ENCODE measurements at regions not wholly inside any gene's neighbourhood (a gene's known extent, or its start where the extent isn't known, plus 50 kb on each side); places are given as distances from the start of the nearest gene placed in this dataset.

- DNase-seq: no peak
Observed at GRCh38 chr3:168624892-168625448, 529.2 kb upstream of the GOLIM4 start.

GRCh38 chr3:168624195-168624594, 528.5 kb upstream of the GOLIM4 start:
- DNase-seq: no peak

- DNase-seq: no peak
Observed at GRCh38 chr3:168622795-168623194, 527.1 kb upstream of the GOLIM4 start.

GRCh38 chr3:168620854-168621253, 525.1 kb upstream of the GOLIM4 start:
- peak; percentile 30 for DNase-seq

GRCh38 chr3:168618827-168619470, 523.2 kb upstream of the GOLIM4 start:
- DNase-seq: no peak

- no peak for DNase-seq
Observed at GRCh38 chr3:168617658-168618057, 521.9 kb upstream of the GOLIM4 start.

- no peak for DNase-seq
Observed at GRCh38 chr3:168616915-168617314, 521.2 kb upstream of the GOLIM4 start.

- DNase-seq: no peak
Observed at GRCh38 chr3:168615493-168616020, 519.8 kb upstream of the GOLIM4 start.

GRCh38 chr3:168613151-168613550, 517.4 kb upstream of the GOLIM4 start:
- DNase-seq: no peak

GRCh38 chr3:168612671-168613070, 516.9 kb upstream of the GOLIM4 start:
- no peak for DNase-seq

GRCh38 chr3:168611826-168612225, 516.1 kb upstream of the GOLIM4 start:
- no peak for DNase-seq

- no peak for DNase-seq
Observed at GRCh38 chr3:168608926-168609325, 513.2 kb upstream of the GOLIM4 start.

GRCh38 chr3:168604767-168605166, 509.0 kb upstream of the GOLIM4 start:
- no peak for DNase-seq

GRCh38 chr3:168598250-168598649, 502.5 kb upstream of the GOLIM4 start:
- no peak for DNase-seq

GRCh38 chr3:168596175-168596823, 500.6 kb upstream of the GOLIM4 start:
- DNase-seq: no peak

GRCh38 chr3:168591587-168591986, 495.9 kb upstream of the GOLIM4 start:
- DNase-seq: no peak

- DNase-seq: no peak
Observed at GRCh38 chr3:168589376-168589775, 493.7 kb upstream of the GOLIM4 start.

- no peak for DNase-seq
Observed at GRCh38 chr3:168585544-168585943, 489.8 kb upstream of the GOLIM4 start.

GRCh38 chr3:168583977-168584376, 488.3 kb upstream of the GOLIM4 start:
- DNase-seq: no peak

- no peak for DNase-seq
Observed at GRCh38 chr3:168582503-168582902, 486.8 kb upstream of the GOLIM4 start.

- no peak for DNase-seq
Observed at GRCh38 chr3:168581771-168582225, 486.1 kb upstream of the GOLIM4 start.

- no peak for DNase-seq
Observed at GRCh38 chr3:168579010-168579409, 483.3 kb upstream of the GOLIM4 start.

- no peak for DNase-seq
Observed at GRCh38 chr3:168575750-168576149, 480.0 kb upstream of the GOLIM4 start.

- DNase-seq: no peak
Observed at GRCh38 chr3:168574455-168575158, 478.9 kb upstream of the GOLIM4 start.

All from NCI-H1105 (cell line).